Activated B cell treated with CpG ODN at 0.5 μM for 24 hours (primary cell): ENCODE measurements at regions not wholly inside any gene's neighbourhood (a gene's known extent, or its start where the extent isn't known, plus 50 kb on each side); places are given as distances from the start of the nearest gene placed in this dataset.

Experiments
- ATAC-seq: fragments of 200-7000 bp; cut with Tn5 transposase; one replicate; pipeline ENCODE4 v1.10.0; 2021; ENCODE audit warnings: low read depth, mild to moderate bottlenecking, moderate library complexity
- CTCF ChIA-PET: fragments of 350-600 bp; sonication (Branson Sonifier 250); formaldehyde crosslinking; loops from one replicate; lab custom pipeline; 2021; ENCODE audit warnings: antibody characterized with exemption; lab: Charles Lee
- POLR2A ChIA-PET: fragments of 350-600 bp; sonication (Branson Sonifier 250); formaldehyde crosslinking; loops from one replicate; lab custom pipeline; 2021; ENCODE audit warnings: antibody characterized with exemption; lab: Charles Lee
- DNase-seq: peaks from one replicate; pipeline ENCODE4 v3.0.0; 2022
- H3K27ac Mint-ChIP-seq: one replicate; pipeline ENCODE4 v1.8.0; 2020; ENCODE audit warnings: mixed read lengths
- H3K27me3 Mint-ChIP-seq: one replicate; pipeline ENCODE4 v1.8.0; 2021; ENCODE audit warnings: mixed read lengths
- H3K36me3 Mint-ChIP-seq: one replicate; pipeline ENCODE4 v1.8.0; 2021; ENCODE audit warnings: low read depth, mixed read lengths
- H3K4me1 Mint-ChIP-seq: one replicate; pipeline ENCODE4 v1.8.0; 2021; ENCODE audit warnings: mixed read lengths
- H3K4me3 Mint-ChIP-seq: one replicate; pipeline ENCODE4 v1.8.0; 2020; ENCODE audit warnings: mild to moderate bottlenecking, mixed read lengths
- H3K9me3 Mint-ChIP-seq: one replicate; pipeline ENCODE4 v1.8.0; 2020; ENCODE audit warnings: mixed read lengths
- CTCF ChIP-seq: fragments of 200-600 bp; IDR thresholded peaks from one replicate; pipeline ENCODE4 v1.8.0; 2022; ENCODE audit warnings: antibody characterized with exemption, mild to moderate bottlenecking
- intact Hi-C: fragments of 100-400 bp; cut with micrococcal nuclease; formaldehyde crosslinking; loops from one replicate; pipeline ENCODE4 v1.15.1; 2024

GRCh38 chr6:71558974-71559373, 270.4 kb downstream of the OGFRL1 start:
- intact Hi-C loops, result no loop called here
- no peak for TF ChIP-seq CTCF
- Mint-ChIP-seq H3K36me3 (no peaks in the 10 kb centered on the region), H3K27me3 (no peaks in the 10 kb centered on the region), H3K27ac (no peak overlapping the region), H3K9me3 (peaks cover 36% of the 10 kb centered on the region), H3K4me1 (no peaks in the 10 kb centered on the region), H3K4me3 (no peak overlapping the region)
- ChIA-PET POLR2A (no interaction called here), CTCF (no interaction called here)
- DNase-seq, result no peak
- ATAC-seq, result no peak

GRCh38 chr6:71567562-71567961, 279.0 kb downstream of the OGFRL1 start:
- H3K4me1 Mint-ChIP-seq, result no peaks in the 10 kb centered on the region
- H3K36me3 Mint-ChIP-seq, result no peaks in the 10 kb centered on the region
- no peaks in the 10 kb centered on the region for H3K27me3 Mint-ChIP-seq
- DNase-seq (no peak), ATAC-seq (no peak)
- TF ChIP-seq CTCF, result no peak
- intact Hi-C loops, result no loop called here
- no peak overlapping the region for H3K27ac Mint-ChIP-seq
- CTCF ChIA-PET, result no interaction called here
- no peak overlapping the region for H3K4me3 Mint-ChIP-seq
- POLR2A ChIA-PET, result no interaction called here
- peaks cover 2% of the 10 kb centered on the region for H3K9me3 Mint-ChIP-seq

- Mint-ChIP-seq H3K9me3 (no peaks in the 10 kb centered on the region), H3K4me3 (no peak overlapping the region), H3K27ac (no peak overlapping the region), H3K36me3 (no peaks in the 10 kb centered on the region), H3K4me1 (no peaks in the 10 kb centered on the region), H3K27me3 (peaks cover 6% of the 10 kb centered on the region)
- ATAC-seq, result no peak
- POLR2A ChIA-PET, result no interaction called here
- intact Hi-C loops, result no loop called here
- no peak for TF ChIP-seq CTCF
- DNase-seq, result no peak
- CTCF ChIA-PET, result no interaction called here
These were observed 289.2 kb downstream of the OGFRL1 start for GRCh38 chr6:71577766-71578165.

GRCh38 chr6:71579902-71580301, 291.3 kb downstream of the OGFRL1 start:
- peaks cover 3% of the 10 kb centered on the region for H3K27me3 Mint-ChIP-seq
- H3K27ac Mint-ChIP-seq, result no peak overlapping the region
- H3K4me1 Mint-ChIP-seq, result no peaks in the 10 kb centered on the region
- DNase-seq (no peak), ATAC-seq (no peak)
- no peak overlapping the region for H3K4me3 Mint-ChIP-seq
- no peaks in the 10 kb centered on the region for H3K36me3 Mint-ChIP-seq
- CTCF ChIA-PET, result no interaction called here
- POLR2A ChIA-PET, result no interaction called here
- intact Hi-C loops, result no loop called here
- H3K9me3 Mint-ChIP-seq, result no peaks in the 10 kb centered on the region
- no peak for TF ChIP-seq CTCF

- no peak for TF ChIP-seq CTCF
- ChIA-PET POLR2A (no interaction called here), CTCF (no interaction called here)
- Mint-ChIP-seq H3K27me3 (peaks cover 3% of the 10 kb centered on the region), H3K36me3 (no peaks in the 10 kb centered on the region), H3K4me3 (no peak overlapping the region), H3K27ac (no peak overlapping the region), H3K9me3 (no peaks in the 10 kb centered on the region), H3K4me1 (no peaks in the 10 kb centered on the region)
- DNase-seq (no peak), ATAC-seq (no peak)
- intact Hi-C loops, result no loop called here
These were observed 294.2 kb downstream of the OGFRL1 start for GRCh38 chr6:71582820-71583219.
